Brain microvascular endothelial cell (primary cell): ENCODE measurements at regions not wholly inside any gene's neighbourhood (a gene's known extent, or its start where the extent isn't known, plus 50 kb on each side); places are given as distances from the start of the nearest gene placed in this dataset.
A peak's percentile ranks its signal among the peaks of the same experiment; 100 is the strongest.

Source experiments
- DNase-seq: peaks from one replicate; pipeline ENCODE4 v3.0.0-alpha.2; 2020
- H3K27ac ChIP-seq: fragments of 250-450 bp; sonication (Bioruptor Pico); 2 replicates; pipeline ENCODE4 v1.5.1; 2020; ENCODE audit warnings: mild to moderate bottlenecking, moderate library complexity
- H3K27me3 ChIP-seq: fragments of 250-450 bp; sonication (Bioruptor Pico); replicated peaks from 2 replicates; pipeline ENCODE4 v1.5.1; 2020; ENCODE audit warnings: mild to moderate bottlenecking
- H3K36me3 ChIP-seq: fragments of 250-450 bp; sonication (Bioruptor Pico); replicated peaks from 2 replicates; pipeline ENCODE4 v1.5.1; 2020; ENCODE audit warnings: mild to moderate bottlenecking
- H3K4me3 ChIP-seq: 2 replicates; pipeline ENCODE4 v1.5.1; 2011; ENCODE audit warnings: low read depth, mild to moderate bottlenecking, control low read depth, low read length, moderate library complexity
- in situ Hi-C: cut with HindIII; loops from 2 replicates; pipeline ENCODE4 v1.10.0; 2017; ENCODE audit warnings: low sequenced_read_pairs, low pct_ligation_motif_present
- TF ChIP-seq, protein P1 (sequence below): IDR thresholded peaks from 2 replicates; pipeline ENCODE4 v1.5.1; 2011; ENCODE audit warnings: low read depth, mild to moderate bottlenecking, moderate library complexity, low read length, control low read depth, inconsistent platforms; ENCODE audit errors: missing control alignments

DNA sequence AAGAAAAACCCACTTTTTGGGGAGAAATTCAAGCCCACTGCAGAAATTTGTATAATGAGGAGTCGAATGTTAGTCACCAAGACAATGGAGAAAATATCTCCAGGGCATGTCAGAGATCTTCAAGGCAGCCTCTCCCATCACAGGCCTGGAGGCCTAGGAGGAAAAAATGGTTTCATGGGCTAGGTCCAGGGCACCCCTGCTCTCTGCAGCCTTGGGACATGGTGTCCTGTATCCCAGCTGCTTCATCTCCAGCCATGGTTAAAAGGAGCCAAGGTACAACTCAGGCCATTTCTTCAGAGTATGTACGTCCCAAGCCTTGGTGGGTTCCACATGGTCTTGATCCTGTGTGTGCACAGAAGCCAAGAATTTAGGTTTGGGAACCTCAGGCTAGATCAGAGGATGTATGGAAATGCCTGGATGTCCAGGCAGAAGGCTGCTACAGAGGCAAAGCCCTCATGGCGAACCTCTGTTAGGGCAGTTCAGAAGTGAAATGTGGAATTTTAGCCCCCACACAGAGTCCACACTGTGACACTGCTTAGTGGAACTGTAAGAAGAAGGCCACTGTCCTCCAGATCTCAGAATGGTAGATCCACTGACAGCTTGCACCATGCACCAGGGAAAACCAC lies 561.4 kb downstream of the ISL1 start:
- DNase-seq, result no peak
- H3K4me3 ChIP-seq, result no peak overlapping the region
- H3K36me3 ChIP-seq, result no peaks in the 10 kb centered on the region
- H3K27ac ChIP-seq, result no peak overlapping the region
- TF ChIP-seq, protein P1, sequence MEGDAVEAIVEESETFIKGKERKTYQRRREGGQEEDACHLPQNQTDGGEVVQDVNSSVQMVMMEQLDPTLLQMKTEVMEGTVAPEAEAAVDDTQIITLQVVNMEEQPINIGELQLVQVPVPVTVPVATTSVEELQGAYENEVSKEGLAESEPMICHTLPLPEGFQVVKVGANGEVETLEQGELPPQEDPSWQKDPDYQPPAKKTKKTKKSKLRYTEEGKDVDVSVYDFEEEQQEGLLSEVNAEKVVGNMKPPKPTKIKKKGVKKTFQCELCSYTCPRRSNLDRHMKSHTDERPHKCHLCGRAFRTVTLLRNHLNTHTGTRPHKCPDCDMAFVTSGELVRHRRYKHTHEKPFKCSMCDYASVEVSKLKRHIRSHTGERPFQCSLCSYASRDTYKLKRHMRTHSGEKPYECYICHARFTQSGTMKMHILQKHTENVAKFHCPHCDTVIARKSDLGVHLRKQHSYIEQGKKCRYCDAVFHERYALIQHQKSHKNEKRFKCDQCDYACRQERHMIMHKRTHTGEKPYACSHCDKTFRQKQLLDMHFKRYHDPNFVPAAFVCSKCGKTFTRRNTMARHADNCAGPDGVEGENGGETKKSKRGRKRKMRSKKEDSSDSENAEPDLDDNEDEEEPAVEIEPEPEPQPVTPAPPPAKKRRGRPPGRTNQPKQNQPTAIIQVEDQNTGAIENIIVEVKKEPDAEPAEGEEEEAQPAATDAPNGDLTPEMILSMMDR, result no peak
- in situ Hi-C loops, result no loop called here
- H3K27me3 ChIP-seq, result no peaks in the 10 kb centered on the region

DNA sequence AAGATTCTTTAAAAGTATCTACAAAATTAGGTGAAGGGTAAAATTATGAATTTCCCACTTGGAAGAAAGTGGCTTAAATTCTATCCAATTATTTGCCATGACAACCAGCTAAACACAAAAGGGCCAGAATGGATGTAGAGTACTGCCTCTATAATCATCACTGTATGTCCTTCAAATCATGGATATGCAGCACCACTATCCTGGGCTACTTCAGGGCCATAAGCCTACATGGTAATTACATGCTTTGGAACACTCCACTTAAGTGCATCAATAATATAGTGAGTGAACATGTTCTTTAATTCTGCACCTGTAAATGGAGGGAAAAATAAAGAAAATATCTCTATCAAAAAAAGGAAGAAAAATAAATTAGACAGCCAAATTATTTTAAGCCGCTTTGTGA lies 575.2 kb downstream of the ISL1 start:
- Histone ChIP-seq H3K4me3 (no peak overlapping the region), H3K27ac (no peak overlapping the region), H3K27me3 (no peaks in the 10 kb centered on the region), H3K36me3 (no peaks in the 10 kb centered on the region)
- no peak for DNase-seq
- in situ Hi-C loops, result no loop called here
- TF ChIP-seq, protein P1, result no peak

DNA sequence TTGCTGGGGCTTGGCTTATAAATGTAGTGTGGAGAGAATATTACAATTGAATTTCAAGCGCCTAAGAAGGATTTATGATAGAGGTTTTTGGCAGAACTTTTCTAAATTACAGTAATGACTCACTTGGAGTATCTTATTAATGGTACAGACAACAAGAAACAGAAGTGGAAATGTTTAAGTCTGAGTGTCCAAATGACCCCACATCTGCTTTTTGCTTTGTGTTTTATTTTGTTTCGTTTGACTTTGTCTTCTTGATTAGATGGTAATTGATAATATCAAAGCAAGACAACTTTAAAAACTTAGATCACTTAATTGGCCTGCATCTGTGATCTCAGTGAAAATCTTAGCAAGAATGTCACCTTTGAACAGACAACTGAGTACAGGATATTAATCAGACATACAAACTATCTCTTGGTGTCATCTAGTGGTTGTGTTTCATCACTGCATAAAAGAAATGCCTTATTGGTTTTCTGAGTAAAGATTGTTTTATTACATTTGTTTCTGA lies 577.4 kb downstream of the ISL1 start:
- no peak overlapping the region for H3K27ac ChIP-seq
- H3K27me3 ChIP-seq, result no peaks in the 10 kb centered on the region
- in situ Hi-C loops, result no loop called here
- H3K36me3 ChIP-seq, result no peaks in the 10 kb centered on the region
- no peak for DNase-seq
- H3K4me3 ChIP-seq, result no peak overlapping the region
- TF ChIP-seq, protein P1, result peak; percentile 33

DNA sequence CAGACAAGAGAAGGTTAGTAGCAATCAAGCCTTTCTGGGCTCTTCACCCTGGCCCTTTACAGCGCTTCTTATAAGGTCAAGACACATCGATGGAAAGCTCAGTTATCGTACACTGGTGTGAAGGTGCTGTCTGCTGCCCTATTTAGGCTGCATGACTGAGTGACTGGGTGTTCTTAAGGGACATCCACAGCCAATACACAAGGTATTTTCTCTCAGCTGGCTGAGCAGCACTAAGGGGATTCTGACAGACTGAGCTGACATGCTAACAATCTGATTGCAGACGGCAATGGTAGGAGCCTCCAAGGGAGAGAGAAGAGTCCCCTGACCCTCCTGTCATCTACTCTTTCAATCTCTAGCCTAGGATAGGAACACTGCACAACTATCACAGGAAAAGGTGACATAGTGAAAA lies 577.9 kb downstream of the ISL1 start:
- TF ChIP-seq, protein P1, result no peak
- H3K27me3 ChIP-seq, result no peaks in the 10 kb centered on the region
- DNase-seq, result no peak
- H3K36me3 ChIP-seq, result no peaks in the 10 kb centered on the region
- in situ Hi-C loops, result no loop called here
- H3K27ac ChIP-seq, result no peak overlapping the region
- H3K4me3 ChIP-seq, result no peak overlapping the region

DNA sequence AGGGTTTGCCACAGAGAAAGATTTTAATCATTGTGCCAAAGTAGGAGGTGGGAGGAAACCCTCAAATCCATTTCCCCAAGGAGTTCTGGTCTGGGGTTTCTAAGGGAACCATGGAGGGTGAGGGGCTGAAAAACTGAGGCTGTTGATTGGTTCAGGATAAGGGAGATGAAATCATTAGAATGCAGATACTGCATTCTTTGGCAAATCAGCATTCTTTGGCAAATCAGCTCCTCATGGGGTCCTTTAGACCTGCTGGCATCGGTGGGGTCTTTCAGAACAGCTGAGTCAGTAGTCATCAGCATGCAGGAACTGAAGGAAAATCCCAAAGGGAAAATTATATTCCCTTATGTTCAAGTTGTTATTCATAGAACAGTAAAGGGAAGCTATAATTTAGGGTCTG lies 585.5 kb downstream of the ISL1 start:
- in situ Hi-C loops, result no loop called here
- H3K27ac ChIP-seq, result no peak overlapping the region
- TF ChIP-seq, protein P1, result no peak

DNA sequence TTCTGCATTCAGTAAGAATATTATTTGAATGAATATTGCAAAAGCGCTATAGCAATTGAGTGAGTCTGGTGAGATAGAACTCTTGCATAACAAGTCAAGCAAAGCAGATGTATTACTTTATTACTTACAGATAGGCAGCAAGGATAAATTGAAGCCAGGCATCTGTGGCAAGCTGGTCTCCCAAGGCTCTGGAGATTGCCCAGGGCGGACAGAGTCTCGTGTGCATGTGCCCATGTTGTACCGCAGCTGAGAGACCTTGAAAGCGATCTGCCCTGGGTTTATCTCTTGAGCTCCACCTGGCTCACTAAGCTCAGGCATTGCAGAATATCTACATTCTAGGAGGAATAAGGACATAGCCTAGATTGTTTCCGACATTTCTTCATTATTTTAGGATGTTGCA lies 591.6 kb downstream of the ISL1 start:
- Histone ChIP-seq H3K36me3 (no peaks in the 10 kb centered on the region), H3K27me3 (no peaks in the 10 kb centered on the region), H3K4me3 (no peak overlapping the region), H3K27ac (no peak overlapping the region)
- in situ Hi-C loops, result no loop called here
- no peak for DNase-seq
- TF ChIP-seq, protein P1, result no peak

More for the DNA sequence above, 585.5 kb downstream of the ISL1 start:
- Histone ChIP-seq H3K27me3 (no peaks in the 10 kb centered on the region), H3K4me3 (no peak overlapping the region), H3K36me3 (no peaks in the 10 kb centered on the region)
- no peak for DNase-seq
